Right forelimb (tissue), 1 donor: ENCODE measurements at regions not wholly inside any gene's neighbourhood (a gene's known extent, or its start where the extent isn't known, plus 50 kb on each side); places are given as distances from the start of the nearest gene placed in this dataset.
"Not testable (repeated sequence)": the region's sequence is repeated elsewhere in the genome, so short reads cannot be mapped to it uniquely, and the experiment has no call there.

ENCODE experiments used
- DNase-seq: peaks from one replicate; pipeline ENCODE4 v3.0.0-alpha.2; 2018

DNA sequence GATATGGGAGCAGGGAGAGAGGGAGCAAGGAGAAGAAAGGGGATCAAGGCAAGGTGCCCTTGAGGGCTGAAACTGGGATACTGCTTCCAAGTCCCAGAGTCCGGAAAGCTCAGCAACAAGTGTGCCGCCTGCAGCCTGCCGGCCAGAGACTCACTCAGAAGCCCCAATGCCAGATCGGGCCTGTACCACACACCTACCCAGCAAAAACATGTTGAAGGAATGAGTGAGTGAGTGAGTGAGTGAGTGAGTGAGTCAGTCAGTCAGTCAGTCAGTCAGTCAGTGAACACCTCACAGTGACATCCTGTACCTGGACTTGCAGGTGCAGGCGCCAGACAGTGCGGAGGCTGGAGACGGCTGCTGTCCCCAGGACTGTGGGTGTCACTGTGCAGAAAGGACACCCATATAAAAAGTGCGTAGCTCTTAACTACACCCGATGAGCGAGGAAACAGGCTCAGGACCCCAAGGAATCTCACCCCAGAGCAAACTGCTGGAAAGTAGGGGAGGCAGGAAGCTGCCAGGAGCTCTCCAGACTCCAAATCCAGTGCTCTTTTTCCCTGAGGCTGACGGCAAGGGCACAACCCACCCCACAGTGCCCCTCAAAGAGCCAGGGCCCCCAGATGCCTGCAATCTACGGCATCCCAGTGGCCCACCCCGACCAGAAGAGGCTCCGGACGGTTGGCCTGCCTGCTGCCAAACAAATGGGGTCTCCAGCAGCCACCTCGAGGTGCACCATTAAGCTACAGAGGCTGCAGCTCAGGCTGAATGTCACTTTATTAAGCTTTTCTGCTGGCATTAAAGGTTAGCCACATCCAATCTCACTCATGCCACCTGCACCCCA is 261.7 kb downstream of the NPHP4 start:
- DNase-seq, result no peak

DNA sequence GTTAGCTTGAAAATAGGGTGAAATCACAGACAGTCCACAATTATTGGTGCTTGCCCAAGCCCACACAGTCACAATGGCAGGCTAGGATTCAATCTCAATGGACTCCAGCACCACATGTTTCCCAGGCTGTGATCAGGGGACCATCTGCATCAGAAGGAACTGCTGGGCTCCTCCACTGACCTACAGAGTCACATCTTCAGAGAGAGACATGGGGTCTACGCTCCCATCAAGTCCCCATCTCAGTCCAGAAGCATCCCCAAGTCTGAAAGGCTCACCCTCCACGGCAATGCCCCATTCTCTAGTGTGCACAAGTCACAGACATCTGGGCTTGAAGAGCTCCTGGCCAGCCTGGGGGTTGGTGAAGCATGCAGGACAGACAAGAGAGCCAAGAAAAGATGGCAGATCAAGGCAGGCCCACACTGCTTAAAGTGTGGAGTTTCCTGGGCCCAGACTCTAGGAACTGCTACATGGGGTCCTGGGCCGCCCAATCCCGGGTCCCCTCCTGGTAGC is 262.5 kb downstream of the NPHP4 start:
- DNase-seq, result no peak

DNA sequence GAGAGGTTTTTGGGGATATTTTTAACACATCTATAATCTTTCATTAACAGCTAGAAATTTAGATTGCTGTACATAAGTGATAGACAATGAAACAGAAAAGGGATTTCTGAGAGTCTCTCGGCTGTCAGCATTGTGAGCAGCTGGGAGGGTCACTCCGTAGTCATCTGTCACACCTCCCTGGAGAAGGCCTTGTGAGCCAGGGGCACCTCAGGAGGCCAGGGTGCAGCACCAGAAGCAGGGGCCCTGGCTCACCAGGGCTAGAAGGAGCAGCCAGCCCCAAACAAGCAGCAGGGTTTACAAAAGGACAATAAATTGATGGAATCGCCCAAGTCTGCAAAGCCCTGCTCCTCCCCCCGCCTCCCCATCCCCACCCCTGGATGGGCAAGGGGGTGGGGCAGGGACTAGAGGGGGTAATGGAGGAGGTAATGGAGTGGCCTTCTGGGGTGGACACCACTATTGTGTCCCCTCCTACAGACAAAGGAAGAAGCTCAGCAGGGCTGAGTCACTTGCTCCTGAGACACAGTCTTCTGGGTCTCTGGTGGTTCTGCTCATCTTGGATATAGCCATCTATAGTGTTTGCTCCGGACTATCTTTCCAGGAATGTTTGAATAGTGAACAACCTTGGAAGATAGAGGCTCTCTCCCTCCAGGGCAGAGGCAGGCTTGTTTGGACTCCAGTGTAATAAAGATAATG is 263.4 kb downstream of the NPHP4 start:
- DNase-seq, result no peak

DNA sequence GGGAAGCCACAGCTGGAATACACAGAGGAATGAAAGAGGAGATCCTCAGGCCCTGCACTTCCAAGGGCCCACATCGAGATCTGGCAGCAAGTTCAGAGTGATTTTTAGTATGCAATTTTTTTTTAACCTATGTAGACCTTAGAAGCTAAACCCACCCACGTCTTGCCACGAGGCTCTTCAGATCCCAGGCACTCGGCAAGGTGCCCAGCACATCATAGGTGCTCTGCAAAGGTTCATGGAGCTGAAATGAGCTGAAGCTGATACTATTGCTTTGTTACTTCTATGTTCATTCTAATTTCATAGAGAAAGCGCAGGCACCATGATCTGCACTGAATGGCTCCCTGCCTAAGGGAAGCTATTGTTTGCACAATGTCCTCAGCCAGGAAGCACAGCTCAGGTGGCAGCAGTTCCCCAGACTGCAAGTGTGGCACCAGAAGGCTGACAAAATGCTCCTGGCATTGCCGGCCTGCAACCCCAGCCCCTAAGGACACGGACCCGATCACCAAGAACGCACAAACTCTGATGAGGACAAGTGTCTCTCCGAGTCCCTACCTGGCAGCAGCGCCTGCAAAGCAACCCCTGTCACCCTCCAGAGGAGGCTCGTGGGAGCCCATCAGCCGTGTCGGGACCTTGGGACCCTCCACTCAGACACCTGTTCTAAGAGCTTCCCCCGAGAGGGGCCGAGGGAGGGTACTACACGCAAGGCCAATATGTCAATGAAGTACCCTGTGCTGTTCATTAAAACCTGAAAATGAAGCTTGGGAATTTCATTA is 264.2 kb downstream of the NPHP4 start:
- DNase-seq, result no peak

DNA sequence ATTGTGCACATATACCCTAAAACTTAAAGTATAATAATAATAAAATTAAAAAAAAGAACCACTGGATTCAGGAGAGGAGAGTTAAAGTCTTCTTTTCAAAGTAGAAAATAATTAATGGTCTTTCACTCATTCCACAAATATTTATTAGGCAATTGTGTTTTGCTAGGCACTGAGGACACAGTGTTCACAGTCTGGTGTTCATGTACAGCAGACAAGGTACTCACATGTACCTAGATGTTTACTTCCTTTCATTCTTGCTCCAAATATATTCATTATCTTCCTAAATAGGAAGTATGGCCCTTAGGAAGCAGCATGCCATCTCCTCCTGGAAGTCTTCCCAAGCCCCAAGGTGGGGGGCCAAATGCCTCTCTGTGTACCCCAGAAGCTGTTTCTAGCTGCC is 265.0 kb downstream of the NPHP4 start:
- no peak for DNase-seq

GRCh38 chr1:5726586-5727184 is 265.5 kb downstream of the NPHP4 start:
- DNase-seq, result not testable (repeated sequence)

DNA sequence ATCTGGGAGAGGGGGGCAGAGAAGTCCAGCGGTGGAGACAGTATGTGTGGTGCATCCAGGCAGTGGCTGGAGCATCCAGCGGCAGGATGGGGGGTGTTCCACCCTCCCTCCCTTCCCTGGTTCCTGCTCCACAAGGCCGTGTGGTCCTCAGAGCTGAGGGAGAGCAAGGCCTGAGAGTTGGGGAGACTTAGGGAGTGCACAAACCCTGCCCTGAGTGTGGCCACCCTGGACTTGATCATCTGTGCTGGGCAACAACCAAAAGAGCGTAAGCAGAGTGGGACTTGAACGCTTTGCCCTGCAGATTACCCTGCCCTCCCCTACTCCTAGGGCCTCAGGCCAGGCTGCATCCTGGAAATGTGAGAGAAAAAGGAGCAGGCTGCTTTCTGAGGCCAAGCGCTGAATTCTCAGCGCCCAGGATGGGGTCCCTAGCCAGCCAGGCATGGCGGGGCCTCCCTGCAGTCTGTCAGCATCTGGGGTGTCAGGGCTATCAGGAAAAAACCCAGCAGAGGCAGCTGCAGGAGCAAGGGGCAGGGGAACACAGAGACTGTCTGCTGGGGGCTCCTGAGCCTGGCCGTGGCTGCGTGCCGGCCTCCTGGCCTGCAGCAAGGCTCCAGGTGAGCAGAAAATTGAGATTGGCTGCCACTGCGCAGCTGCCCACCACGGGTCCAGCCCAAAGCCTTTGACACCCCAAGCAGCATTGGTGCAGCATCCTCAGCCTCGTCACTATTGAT is 266.2 kb downstream of the NPHP4 start:
- no peak for DNase-seq

- DNase-seq, result no peak
Measured at GRCh38 chr1:5725406-5725805, 266.8 kb downstream of the NPHP4 start.

DNA sequence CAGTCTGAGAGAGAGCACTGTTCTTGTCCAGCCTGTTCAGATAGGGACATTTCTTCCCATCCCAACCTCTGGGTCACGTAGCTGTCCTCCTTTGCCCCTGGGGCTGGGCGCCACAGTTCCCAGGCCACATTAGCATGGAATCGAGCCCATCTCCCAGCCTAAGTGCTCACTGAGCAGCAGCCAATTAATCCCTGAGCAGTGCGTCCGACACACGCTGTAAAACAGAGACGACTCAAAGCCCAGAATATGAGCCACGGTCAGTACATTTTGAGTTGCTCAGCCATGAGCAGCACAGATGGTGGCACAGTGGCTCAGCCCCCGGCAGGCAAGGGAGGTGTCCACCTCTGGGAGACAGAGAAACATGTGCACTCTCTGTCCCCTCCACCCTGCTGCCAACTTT is 267.4 kb downstream of the NPHP4 start:
- no peak for DNase-seq

DNA sequence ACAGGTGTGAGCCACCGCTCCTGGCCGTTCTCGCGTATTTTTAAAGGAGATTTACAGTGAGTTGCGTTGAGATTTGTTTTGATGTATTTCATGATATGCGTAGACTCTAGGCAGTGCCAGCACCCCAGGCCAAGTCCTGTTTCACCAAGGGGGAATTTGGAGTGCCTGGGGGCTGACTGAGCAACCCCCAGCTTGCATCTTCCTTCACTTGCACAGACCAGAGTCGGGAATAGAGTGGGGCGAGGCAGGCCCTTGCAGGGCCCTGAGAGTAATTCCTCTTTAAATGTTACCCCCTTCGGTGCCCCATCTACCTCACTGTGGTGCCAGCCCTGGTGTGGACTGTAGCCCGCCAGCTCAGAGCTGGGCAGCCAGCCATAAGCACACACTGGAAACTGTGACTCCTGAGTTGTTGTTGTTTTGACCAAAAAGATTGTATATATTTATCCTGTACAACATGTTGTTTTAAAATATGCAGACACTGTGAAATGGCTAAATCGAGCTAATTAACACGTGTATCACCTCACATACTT is 269.5 kb downstream of the NPHP4 start:
- DNase-seq, result peak; percentile 38

GRCh38 chr1:5721634-5722215 is 270.5 kb downstream of the NPHP4 start:
- peak; percentile 7 for DNase-seq

DNA sequence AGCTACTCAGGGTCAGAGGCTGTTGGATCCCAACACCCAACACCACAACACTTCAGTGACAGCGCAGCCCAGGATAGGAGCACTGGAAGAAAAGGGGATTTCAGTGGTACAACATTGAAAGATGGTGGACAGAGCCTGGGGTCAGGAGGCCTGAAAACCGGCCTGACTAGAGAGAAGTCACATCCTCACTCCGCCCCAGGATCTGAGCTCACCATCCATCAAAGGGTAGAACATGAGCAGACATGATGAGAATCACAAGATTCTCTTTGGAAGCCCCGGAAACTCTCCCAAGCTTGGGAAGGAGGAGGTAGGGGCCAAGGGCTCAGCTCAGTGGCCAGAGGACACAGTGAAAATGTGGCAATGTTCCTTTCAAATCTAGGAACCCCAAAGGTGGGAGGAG is 271.3 kb downstream of the NPHP4 start:
- peak; percentile 10 for DNase-seq

DNA sequence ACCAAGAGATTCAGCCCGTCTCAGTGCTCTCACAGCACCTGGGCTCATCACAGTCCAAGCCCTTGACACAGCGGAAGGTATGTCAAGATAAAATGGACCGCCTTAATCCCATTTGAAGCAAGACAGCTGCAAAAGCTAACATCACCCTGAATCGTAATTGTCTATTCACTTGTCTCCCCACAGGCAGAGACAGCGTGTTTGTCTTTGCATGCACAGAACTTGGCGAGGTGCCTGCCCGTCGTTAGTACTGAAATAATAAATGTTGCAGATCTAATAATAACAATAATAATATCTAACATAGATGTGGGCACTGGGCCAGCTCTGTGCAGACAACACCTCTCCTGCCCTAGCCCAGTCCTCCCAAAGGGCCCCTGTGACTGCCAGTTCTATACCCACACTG is 271.7 kb downstream of the NPHP4 start:
- peak; percentile 36 for DNase-seq

- no peak for DNase-seq
Measured at GRCh38 chr1:5720045-5720444, 272.2 kb downstream of the NPHP4 start.

GRCh38 chr1:5718831-5719632 is 273.2 kb downstream of the NPHP4 start:
- DNase-seq, result peak; percentile 39

GRCh38 chr1:5717031-5717682 is 275.1 kb downstream of the NPHP4 start:
- peak; percentile 33 for DNase-seq

DNA sequence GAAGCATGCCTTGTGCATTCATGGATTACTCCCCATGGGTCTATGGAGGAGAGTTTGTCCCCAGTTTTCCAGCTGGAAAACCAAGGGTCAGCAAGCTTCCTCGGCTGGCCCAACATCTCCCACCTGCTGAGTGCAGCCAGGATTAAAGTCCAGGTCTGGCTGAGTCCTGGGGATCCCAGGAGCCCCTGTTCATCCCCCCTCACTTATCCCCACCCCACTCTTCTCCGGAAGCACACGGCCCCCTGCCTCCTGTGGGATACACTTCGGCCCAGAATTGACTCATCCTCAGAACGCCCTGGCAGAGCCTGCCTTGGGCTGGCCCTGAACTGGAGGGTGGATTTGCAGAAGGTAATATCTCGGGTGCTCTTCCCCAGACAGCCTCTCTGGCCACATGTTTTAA is 276.1 kb downstream of the NPHP4 start:
- no peak for DNase-seq

GRCh38 chr1:5713101-5714010 is 278.9 kb downstream of the NPHP4 start:
- DNase-seq, result peak; percentile 21
